ENCODE measurements at regions not wholly inside any gene's neighbourhood (a gene's known extent, or its start where the extent isn't known, plus 50 kb on each side); places are given as distances from the start of the nearest gene placed in this dataset.

- DNase-seq (ENCODE audit: low spot score) = no peak
Measured at GRCh38 chr14:58814466-58814865, 176.7 kb downstream of the DACT1 start.

GRCh38 chr14:58815161-58815701, 177.5 kb downstream of the DACT1 start:
- peak; percentile 80 for DNase-seq (ENCODE audit: low spot score)

GRCh38 chr14:58815794-58816193, 178.0 kb downstream of the DACT1 start:
- DNase-seq (ENCODE audit: low spot score) = peak; percentile 22

- DNase-seq (ENCODE audit: low spot score) = no peak
Measured at GRCh38 chr14:58816416-58817115, 178.8 kb downstream of the DACT1 start.

- DNase-seq (ENCODE audit: low spot score) = peak; percentile 63
Measured at GRCh38 chr14:58817846-58818245, 180.1 kb downstream of the DACT1 start.

- DNase-seq (ENCODE audit: low spot score) = no peak
Measured at GRCh38 chr14:58820032-58820431, 182.3 kb downstream of the DACT1 start.

GRCh38 chr14:58821421-58821820, 183.7 kb downstream of the DACT1 start:
- DNase-seq (ENCODE audit: low spot score) = no peak

- DNase-seq (ENCODE audit: low spot score) = no peak
Measured at GRCh38 chr14:58822856-58823255, 185.1 kb downstream of the DACT1 start.

GRCh38 chr14:58823312-58823711, 185.6 kb downstream of the DACT1 start:
- DNase-seq (ENCODE audit: low spot score) = no peak

- DNase-seq (ENCODE audit: low spot score) = peak; percentile 52
Measured at GRCh38 chr14:58824106-58824505, 186.3 kb downstream of the DACT1 start.

- no peak for DNase-seq (ENCODE audit: low spot score)
Measured at GRCh38 chr14:58824796-58825195, 187.0 kb downstream of the DACT1 start.

- no peak for DNase-seq (ENCODE audit: low spot score)
Measured at GRCh38 chr14:58825606-58826005, 187.8 kb downstream of the DACT1 start.

- DNase-seq (ENCODE audit: low spot score) = no peak
Measured at GRCh38 chr14:58826845-58827686, 189.3 kb downstream of the DACT1 start.

- DNase-seq (ENCODE audit: low spot score) = no peak
Measured at GRCh38 chr14:58828298-58828697, 190.5 kb downstream of the DACT1 start.

- DNase-seq (ENCODE audit: low spot score) = no peak
Measured at GRCh38 chr14:58829594-58829993, 191.8 kb downstream of the DACT1 start.

- DNase-seq (ENCODE audit: low spot score) = no peak
Measured at GRCh38 chr14:58830121-58830520, 192.4 kb downstream of the DACT1 start.

GRCh38 chr14:58832095-58832521, 194.3 kb downstream of the DACT1 start:
- DNase-seq (ENCODE audit: low spot score) = peak; percentile 9

GRCh38 chr14:58833634-58834378, 196.0 kb downstream of the DACT1 start:
- no peak for DNase-seq (ENCODE audit: low spot score)

- peak; percentile 10 for DNase-seq (ENCODE audit: low spot score)
Measured at GRCh38 chr14:58836303-58836974, 198.7 kb downstream of the DACT1 start.

GRCh38 chr14:58839233-58839632, 201.5 kb downstream of the DACT1 start:
- no peak for DNase-seq (ENCODE audit: low spot score)

GRCh38 chr14:58844544-58844943, 206.8 kb downstream of the DACT1 start:
- DNase-seq (ENCODE audit: low spot score) = no peak

Data from GM03348 (cell line).